Astrocyte of the cerebellum (primary cell): ENCODE measurements at regions not wholly inside any gene's neighbourhood (a gene's known extent, or its start where the extent isn't known, plus 50 kb on each side); places are given as distances from the start of the nearest gene placed in this dataset.

Source experiments
- DNase-seq: peaks from one replicate; pipeline ENCODE4 v3.0.0-alpha.2; 2011; ENCODE audit warnings: low read depth
- H3K4me3 ChIP-seq: 2 replicates; pipeline ENCODE4 v1.5.1; 2011; ENCODE audit warnings: mild to moderate bottlenecking, low read depth, low read length, moderate library complexity
- CTCF ChIP-seq: IDR thresholded peaks from 2 replicates; pipeline ENCODE4 v1.5.1; 2012; ENCODE audit warnings: low read length, low read depth, moderate library complexity, mild to moderate bottlenecking; ENCODE audit errors: missing control alignments
- in situ Hi-C: cut with HindIII; loops from 2 replicates; pipeline ENCODE4 v1.10.0; 2017; ENCODE audit warnings: low sequenced_read_pairs

- in situ Hi-C loops, result no loop called here
- H3K4me3 ChIP-seq, result no peak overlapping the region
- TF ChIP-seq CTCF, result no peak
- DNase-seq, result no peak
These were observed 261.9 kb upstream of the NREP start for GRCh38 chr5:112018846-112019245.

DNA sequence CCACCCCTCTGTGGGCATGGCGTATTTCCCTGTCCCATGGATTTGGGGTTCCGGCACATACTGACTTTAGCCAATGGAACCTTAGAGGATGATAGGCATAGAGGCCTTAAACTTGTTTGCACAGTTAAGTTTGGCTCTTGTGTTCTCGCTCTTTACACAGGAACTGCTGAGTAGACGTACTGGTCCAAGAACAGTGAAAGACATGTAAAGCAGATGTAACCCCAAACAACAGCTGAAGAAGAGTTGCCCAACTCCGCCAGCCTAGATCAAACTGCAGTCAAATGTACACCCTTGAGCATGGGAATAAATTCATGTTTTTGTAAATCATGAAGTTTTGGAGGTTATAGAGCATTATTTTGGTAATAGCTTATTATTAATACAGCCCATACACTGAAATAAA is 260.0 kb upstream of the NREP start:
- no peak for TF ChIP-seq CTCF
- in situ Hi-C loops, result no loop called here
- no peak overlapping the region for H3K4me3 ChIP-seq
- no peak for DNase-seq

- DNase-seq, result no peak
- TF ChIP-seq CTCF, result no peak
- in situ Hi-C loops, result no loop called here
- no peak overlapping the region for H3K4me3 ChIP-seq
These were observed 257.9 kb upstream of the NREP start for GRCh38 chr5:112014783-112015395.

GRCh38 chr5:112013660-112014059 is 256.7 kb upstream of the NREP start:
- in situ Hi-C loops, result no loop called here
- H3K4me3 ChIP-seq, result no peak overlapping the region
- TF ChIP-seq CTCF, result no peak
- no peak for DNase-seq

DNA sequence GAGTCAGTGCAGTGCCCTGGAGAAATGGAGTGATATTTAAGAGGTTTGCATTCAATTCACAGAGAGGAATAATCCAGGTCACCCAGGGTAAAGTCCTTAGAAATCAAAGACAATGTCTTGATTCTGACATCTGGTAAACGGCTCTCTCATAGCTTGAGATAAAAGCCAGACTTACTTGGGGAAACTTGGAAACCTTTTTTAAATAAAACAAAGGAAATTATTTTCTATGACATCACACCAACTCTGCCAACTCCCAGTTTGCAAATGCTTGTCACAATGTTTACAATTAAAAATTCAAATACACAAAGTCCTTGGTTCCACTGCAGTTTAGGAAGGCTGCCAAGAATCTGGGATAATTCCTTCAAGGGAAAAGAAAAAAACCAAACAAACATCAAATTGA is 255.1 kb upstream of the NREP start:
- DNase-seq, result peak; percentile 27
- in situ Hi-C loops, result no loop called here
- TF ChIP-seq CTCF, result no peak
- H3K4me3 ChIP-seq, result no peak overlapping the region

GRCh38 chr5:112010475-112010874 is 253.5 kb upstream of the NREP start:
- DNase-seq, result no peak
- TF ChIP-seq CTCF, result no peak
- H3K4me3 ChIP-seq, result no peak overlapping the region
- in situ Hi-C loops, result no loop called here

GRCh38 chr5:112006721-112007120 is 249.7 kb upstream of the NREP start:
- no peak for DNase-seq
- H3K4me3 ChIP-seq, result no peak overlapping the region
- in situ Hi-C loops, result no loop called here
- no peak for TF ChIP-seq CTCF
